MCF 10A (cell line): ENCODE measurements at regions not wholly inside any gene's neighbourhood (a gene's known extent, or its start where the extent isn't known, plus 50 kb on each side); places are given as distances from the start of the nearest gene placed in this dataset.

Source experiments
- BruUV-seq: library from RNA; stranded (reverse); fragments of 400-500 nt; replicated peaks from 2 replicates; lab custom pipeline; 2021; lab: Mats Ljungman, UMichigan
- CTCF ChIA-PET: fragments of 300-600 bp; sonication (Branson Sonifier 250); formaldehyde crosslinking; extraction: SDS; loops from one replicate; lab custom pipeline; 2021; ENCODE audit warnings: antibody characterized with exemption, inconsistent platforms; lab: Yijun Ruan, JAX
- POLR2A ChIA-PET: fragments of 300-600, 350-650 bp; sonication (Branson Sonifier 250); formaldehyde crosslinking; extraction: SDS; loops from one replicate; lab custom pipeline; 2020; ENCODE audit warnings: antibody characterized with exemption, inconsistent platforms; lab: Yijun Ruan, JAX
- DNase-seq: peaks from one replicate; pipeline ENCODE4 v3.0.0-alpha.2; 2018; ENCODE audit not compliant: unreplicated experiment
- H3K27ac Mint-ChIP-seq: one replicate; pipeline ENCODE4 v1.8.0; 2022; ENCODE audit warnings: mild to moderate bottlenecking, low read depth, mixed read lengths; ENCODE audit not compliant: unreplicated experiment
- H3K27me3 Mint-ChIP-seq: one replicate; pipeline ENCODE4 v1.8.0; 2022; ENCODE audit warnings: mixed read lengths; ENCODE audit not compliant: insufficient read depth, unreplicated experiment
- H3K36me3 Mint-ChIP-seq: one replicate; pipeline ENCODE4 v1.8.0; 2022; ENCODE audit warnings: mild to moderate bottlenecking, moderate library complexity, mixed read lengths; ENCODE audit not compliant: insufficient read depth, unreplicated experiment
- H3K4me1 Mint-ChIP-seq: one replicate; pipeline ENCODE4 v1.8.0; 2022; ENCODE audit warnings: mixed read lengths; ENCODE audit not compliant: insufficient read depth, unreplicated experiment
- H3K4me3 Mint-ChIP-seq: one replicate; pipeline ENCODE4 v1.8.0; 2022; ENCODE audit warnings: mild to moderate bottlenecking, moderate library complexity, mixed read lengths; ENCODE audit not compliant: unreplicated experiment
- H3K9me3 Mint-ChIP-seq: one replicate; pipeline ENCODE4 v1.8.0; 2022; ENCODE audit warnings: mixed read lengths; ENCODE audit not compliant: unreplicated experiment
- intact Hi-C: fragments of 100-400 bp; cut with micrococcal nuclease; formaldehyde crosslinking; loops from 2 replicates; pipeline ENCODE4 v1.14.1; 2022
- TF ChIP-seq, protein P1 (sequence below): fragments of 200-600 bp; IDR thresholded peaks from one replicate; pipeline ENCODE4 v1.8.0; 2022; ENCODE audit warnings: antibody characterized with exemption, mild to moderate bottlenecking; ENCODE audit not compliant: unreplicated experiment

DNA sequence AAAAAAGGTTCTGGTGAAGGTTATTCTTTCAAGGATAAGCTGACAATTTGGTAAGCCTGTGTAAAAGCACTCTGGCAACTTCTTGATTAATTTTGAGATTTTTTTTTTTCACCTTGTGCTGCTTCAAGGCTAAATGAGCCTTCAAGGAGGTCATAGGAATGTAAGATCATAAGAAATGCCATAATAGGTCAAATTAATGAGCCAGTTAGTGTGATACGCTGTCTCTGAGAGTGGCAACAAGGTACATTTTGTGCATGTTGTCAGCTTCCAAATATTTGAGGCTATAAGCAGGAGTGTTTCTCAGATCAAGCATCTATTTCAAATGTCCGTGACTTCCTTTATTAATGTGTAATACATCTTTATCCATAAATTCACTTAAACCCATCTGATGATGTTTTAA, 72.3 kb upstream of the CDH6 start:
- TF ChIP-seq, protein P1, sequence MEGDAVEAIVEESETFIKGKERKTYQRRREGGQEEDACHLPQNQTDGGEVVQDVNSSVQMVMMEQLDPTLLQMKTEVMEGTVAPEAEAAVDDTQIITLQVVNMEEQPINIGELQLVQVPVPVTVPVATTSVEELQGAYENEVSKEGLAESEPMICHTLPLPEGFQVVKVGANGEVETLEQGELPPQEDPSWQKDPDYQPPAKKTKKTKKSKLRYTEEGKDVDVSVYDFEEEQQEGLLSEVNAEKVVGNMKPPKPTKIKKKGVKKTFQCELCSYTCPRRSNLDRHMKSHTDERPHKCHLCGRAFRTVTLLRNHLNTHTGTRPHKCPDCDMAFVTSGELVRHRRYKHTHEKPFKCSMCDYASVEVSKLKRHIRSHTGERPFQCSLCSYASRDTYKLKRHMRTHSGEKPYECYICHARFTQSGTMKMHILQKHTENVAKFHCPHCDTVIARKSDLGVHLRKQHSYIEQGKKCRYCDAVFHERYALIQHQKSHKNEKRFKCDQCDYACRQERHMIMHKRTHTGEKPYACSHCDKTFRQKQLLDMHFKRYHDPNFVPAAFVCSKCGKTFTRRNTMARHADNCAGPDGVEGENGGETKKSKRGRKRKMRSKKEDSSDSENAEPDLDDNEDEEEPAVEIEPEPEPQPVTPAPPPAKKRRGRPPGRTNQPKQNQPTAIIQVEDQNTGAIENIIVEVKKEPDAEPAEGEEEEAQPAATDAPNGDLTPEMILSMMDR = no peak
- Mint-ChIP-seq H3K27me3 (no peaks in the 10 kb centered on the region), H3K27ac (no peak overlapping the region), H3K4me1 (peaks cover 7% of the 10 kb centered on the region), H3K36me3 (no peaks in the 10 kb centered on the region), H3K9me3 (no peaks in the 10 kb centered on the region), H3K4me3 (no peak overlapping the region)
- no TSS peak for BruUV-seq
- intact Hi-C loops = no loop called here
- no peak for DNase-seq
- POLR2A ChIA-PET = interaction anchor here (0.5 to 0.6 kb wide), 2 partner anchors 14 to 30 kb away, joined by 3 read pairs; no protein-coding TSS in a partner anchor
- CTCF ChIA-PET = interaction anchor here (0.7 to 1.4 kb wide), 4 partner anchors 20 to 111 kb away, joined by 3 to 6 read pairs (median 4); no protein-coding TSS in a partner anchor

- H3K36me3 Mint-ChIP-seq = no peaks in the 10 kb centered on the region
- intact Hi-C loops = no loop called here
- no peaks in the 10 kb centered on the region for H3K27me3 Mint-ChIP-seq
- no TSS peak for BruUV-seq
- ChIA-PET POLR2A (no interaction called here), CTCF (interaction anchor here (0.7 to 1.4 kb wide), 4 partner anchors 9 to 112 kb away, joined by 3 to 6 read pairs (median 4); no protein-coding TSS in a partner anchor)
- TF ChIP-seq, protein P1 = no peak
- no peak overlapping the region for H3K4me3 Mint-ChIP-seq
- H3K9me3 Mint-ChIP-seq = no peaks in the 10 kb centered on the region
- H3K27ac Mint-ChIP-seq = no peak overlapping the region
- peaks cover 7% of the 10 kb centered on the region for H3K4me1 Mint-ChIP-seq
- DNase-seq = no peak
These were observed 72.9 kb upstream of the CDH6 start for GRCh38 chr5:31120642-31120948.

DNA sequence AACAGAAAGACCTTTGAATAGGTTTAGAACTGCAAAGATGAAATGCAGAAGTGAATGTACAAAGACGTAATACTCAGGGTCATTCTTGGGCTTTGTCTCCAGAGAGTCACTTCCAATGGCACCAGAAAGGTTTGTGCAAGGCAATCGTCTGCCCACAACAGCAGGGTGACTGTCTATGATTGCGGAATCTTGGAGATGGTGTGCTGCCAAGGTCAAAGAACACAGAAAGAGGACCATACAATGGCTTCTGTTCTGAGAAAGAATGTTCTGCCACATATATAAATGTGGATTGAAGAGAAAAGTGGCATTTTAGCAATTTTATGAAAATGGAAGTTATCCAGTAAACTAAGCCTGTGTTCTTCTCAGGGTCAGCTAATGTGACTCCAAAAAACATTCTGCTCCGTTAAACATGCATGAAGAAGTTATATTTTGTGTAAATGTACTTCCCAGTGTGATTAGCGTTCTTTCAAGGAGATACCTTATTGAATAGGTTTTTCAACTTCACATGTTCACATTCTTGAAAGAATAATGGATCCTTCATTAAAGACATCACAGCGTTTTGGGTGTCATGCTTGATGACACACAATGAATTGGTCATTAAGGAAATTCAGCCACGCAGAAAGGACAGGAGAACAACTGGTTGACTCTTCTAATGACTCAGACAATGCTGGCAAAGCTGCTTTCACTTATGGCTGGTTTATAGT, 73.4 kb upstream of the CDH6 start:
- peak; percentile 32 for DNase-seq
- Mint-ChIP-seq H3K27me3 (no peaks in the 10 kb centered on the region), H3K9me3 (no peaks in the 10 kb centered on the region), H3K27ac (no peak overlapping the region), H3K36me3 (no peaks in the 10 kb centered on the region), H3K4me1 (peaks cover 7% of the 10 kb centered on the region), H3K4me3 (no peak overlapping the region)
- TF ChIP-seq, protein P1 = no peak
- ChIA-PET CTCF (interaction anchor here (0.6 to 1.2 kb wide), 3 partner anchors 9 to 67 kb away, joined by 3 to 6 read pairs (median 3); no protein-coding TSS in a partner anchor), POLR2A (no interaction called here)
- intact Hi-C loops = no loop called here
- BruUV-seq = no TSS peak

DNA sequence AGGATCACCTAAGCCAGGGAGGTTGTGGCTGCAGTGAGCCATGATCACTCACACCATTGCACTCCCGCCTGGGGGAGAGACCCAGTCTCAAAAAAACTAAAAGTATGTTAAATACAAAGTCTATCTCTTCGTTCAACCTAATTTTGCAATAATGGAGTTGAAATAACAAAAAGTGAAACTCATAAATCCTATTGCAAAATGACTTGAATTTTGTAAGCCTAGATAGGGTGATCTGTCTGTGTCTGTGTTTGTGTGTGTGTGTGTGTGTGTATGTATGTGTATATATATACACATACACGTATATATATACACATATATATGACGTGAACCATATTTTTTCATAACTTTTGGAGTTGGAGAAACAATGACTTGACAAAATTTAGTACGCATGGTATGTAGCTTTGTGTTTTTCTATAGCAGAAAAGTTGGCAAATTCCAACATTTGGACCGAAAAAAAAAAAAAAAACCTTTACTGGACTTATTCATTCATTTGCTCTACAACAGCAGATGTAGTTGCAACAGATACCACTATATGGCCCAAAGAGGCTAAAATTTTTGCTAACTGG, 76.9 kb upstream of the CDH6 start:
- DNase-seq = peak; percentile 27
- Mint-ChIP-seq H3K4me1 (peaks cover 16% of the 10 kb centered on the region), H3K36me3 (no peaks in the 10 kb centered on the region), H3K27ac (no peak overlapping the region), H3K9me3 (no peaks in the 10 kb centered on the region), H3K27me3 (no peaks in the 10 kb centered on the region), H3K4me3 (no peak overlapping the region)
- TF ChIP-seq, protein P1 = no peak
- intact Hi-C loops = no loop called here
- no TSS peak for BruUV-seq
- ChIA-PET POLR2A (interaction anchor here (0.6 to 0.7 kb wide), 2 partner anchors 12 to 263 kb away, joined by 3 read pairs; no protein-coding TSS in a partner anchor), CTCF (interaction anchor here (0.5 to 0.7 kb wide), 2 partner anchors 105 to 373 kb away, joined by 3 to 5 read pairs; no protein-coding TSS in a partner anchor)
